Fibroblast of skin of abdomen (primary cell): ENCODE measurements at regions not wholly inside any gene's neighbourhood (a gene's known extent, or its start where the extent isn't known, plus 50 kb on each side); places are given as distances from the start of the nearest gene placed in this dataset.

Source experiments
- DNase-seq: peaks from one replicate; pipeline ENCODE4 v3.0.0-alpha.2; 2013

DNA sequence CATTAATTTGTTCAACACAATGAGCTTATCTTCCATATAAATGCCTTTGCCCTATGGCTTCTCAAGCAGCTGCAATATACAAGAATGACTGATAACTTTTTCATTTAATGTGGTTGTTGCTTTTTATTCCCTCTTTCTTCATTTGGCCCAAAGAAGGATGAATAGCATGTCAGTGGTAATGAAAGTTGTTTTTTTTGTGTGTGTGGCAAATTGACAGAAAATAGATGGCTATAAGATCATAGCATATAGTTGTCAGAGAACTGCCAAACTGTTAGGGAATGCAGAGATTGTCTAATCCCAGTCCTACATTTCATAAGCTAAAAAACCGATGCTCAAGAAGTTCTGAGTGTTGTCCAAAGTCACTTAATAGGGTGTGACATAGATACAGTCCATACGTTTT, 244.3 kb downstream of the ACTR3 start:
- DNase-seq = no peak

DNA sequence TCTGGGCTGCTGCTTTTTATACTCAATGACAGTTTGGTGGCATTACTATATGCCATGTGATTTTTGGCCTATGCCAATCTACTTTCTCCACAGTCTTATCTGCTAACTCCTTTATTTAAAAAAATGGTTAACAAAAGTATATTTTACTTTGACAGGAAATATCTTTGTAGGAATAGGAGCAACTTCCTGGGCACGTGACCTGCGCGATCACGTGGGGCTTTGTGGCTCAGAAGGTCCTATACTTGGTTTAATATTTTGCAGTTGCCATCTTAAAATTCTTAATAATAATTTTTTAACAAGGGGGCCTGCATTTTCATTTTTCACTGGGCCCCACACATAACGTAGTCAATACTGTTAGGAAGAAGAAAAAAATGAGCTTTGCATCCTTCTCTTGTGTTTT, 249.7 kb downstream of the ACTR3 start:
- DNase-seq = no peak

DNA sequence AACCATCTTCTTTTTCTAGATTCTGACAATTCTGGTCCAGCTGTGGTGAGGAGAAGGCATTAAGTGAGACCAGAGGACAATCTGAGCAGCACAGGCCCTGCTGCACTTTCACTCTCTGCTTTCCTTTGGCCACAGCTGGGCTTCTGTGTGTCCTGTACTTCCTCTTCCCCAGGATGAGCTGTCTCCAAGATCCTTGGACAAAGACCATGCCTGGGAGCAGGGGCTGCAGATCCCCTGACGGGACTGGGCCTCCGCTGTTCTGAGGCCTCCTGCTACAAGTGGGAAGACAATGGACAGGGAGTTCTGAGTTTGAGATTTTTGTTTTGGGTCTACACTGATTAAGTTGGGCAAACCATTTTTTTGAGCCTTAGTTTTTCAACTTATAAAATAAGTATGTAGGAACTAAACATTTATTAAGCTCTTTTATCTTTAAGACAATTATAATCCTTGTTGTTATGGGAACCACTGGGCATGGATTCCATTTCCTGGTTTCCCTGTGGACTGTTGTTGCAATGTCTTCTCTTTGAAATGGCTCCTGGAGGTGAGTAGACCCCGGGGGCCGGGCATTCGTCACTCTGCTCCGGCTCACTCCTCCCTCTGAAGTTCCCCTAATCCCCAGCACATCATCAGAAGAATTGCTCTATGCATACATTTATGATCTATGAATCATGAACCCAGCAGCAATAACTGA, 266.6 kb downstream of the ACTR3 start:
- DNase-seq = no peak

DNA sequence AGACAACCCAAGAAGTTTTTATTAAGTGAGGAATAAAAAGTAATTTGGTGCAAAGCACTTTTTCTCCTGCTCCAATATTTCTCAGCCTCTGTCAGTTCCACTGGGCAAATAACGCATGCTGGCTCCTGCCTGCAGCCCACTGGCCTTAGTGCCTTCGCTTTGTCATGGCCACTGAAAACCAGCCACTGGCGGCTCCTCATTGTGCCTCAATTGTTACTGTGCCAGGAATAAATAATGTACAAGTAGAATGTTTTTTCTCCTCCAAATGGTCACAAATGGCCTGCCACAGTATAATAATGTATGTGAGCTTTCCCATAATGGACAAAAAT, 267.1 kb downstream of the ACTR3 start:
- DNase-seq = no peak

DNA sequence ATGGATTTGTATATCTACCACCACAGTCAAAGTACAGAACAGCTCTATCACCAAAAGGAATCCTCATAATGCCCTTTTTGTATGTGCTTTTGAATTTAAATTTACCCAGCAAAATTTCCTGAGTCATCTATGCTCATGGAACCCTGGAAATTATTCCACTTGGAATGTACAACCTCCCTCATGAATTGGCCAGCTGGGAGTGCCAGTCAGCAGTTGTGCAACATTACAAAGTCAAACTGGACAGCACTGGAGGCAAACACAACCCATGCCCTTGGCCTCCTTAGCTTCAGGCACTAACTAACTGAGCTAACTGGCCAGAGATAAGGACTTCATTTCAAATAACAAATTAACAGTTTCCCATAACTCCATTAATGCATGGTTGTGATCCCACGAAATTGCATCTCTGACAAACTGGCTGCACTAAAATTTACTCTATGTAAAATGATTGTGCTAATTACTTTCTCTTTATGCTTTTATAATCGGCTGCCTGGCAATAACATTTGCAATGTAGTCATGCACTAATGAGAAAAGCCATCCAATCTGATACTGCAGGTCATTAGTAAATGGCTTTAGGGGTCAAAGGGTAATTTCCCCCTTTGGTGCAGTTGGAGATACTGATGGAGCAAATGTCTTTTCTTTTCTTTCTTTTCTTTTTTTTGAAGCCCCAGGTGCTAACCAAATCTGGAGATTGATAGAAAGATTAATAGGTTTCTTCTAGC, 270.5 kb downstream of the ACTR3 start:
- DNase-seq = no peak

DNA sequence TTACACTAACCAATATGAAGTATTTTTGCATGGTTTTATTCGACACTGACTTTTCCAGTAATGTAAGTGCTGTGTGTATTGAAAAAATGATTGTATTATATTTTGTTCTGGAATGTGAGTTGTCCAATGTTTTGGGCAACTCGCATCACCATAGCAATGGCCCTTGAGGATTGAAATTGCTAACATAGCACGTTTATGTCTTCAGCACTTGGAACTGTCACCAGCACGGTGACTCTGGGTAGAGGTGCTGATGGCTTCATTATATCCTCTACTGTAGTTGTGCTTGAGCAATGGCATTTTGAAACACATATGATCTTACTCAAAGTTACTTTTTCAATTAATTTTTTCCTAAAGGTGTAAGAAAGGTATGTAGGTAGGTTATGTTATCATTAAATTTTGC, 271.5 kb downstream of the ACTR3 start:
- DNase-seq = no peak

DNA sequence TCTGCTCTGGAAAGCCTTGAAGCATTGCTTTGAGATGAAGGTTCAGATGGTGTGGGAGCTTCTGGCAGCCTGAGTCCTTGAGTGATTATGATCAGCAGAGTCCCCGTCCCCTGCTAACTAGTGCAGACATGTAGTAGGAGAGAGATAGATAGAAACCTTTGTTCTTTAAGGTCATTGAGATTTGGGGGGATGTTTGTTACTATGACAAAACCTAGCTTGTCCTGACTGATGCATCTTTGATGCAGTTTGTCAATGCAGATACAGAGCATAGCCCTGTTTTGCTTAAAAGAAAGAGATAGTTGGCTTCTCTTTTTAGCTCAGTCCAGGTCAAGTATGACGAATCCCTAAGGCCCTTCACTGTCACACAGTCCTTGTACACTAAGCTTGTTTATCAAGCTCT, 274.6 kb upstream of the DPP10 start:
- DNase-seq = no peak

DNA sequence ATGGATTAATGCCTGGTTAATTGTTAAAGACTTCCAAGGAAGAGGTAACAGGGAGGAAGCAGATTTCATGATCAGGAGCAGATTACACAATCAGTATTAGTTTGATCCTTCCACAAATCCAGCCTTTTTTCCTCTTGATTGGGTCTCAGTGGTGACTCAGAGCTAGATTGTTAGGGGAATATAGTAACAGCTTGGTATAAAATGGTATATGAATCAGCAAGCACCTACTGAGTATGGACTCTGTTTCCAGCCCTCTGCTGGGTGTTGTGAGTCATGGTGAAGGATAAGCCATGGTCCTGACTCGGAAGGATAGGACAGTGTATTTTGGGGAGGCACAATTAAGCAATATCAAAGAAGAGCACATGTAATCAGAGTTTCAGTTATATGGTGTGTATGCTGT, 272.4 kb upstream of the DPP10 start:
- DNase-seq = no peak

DNA sequence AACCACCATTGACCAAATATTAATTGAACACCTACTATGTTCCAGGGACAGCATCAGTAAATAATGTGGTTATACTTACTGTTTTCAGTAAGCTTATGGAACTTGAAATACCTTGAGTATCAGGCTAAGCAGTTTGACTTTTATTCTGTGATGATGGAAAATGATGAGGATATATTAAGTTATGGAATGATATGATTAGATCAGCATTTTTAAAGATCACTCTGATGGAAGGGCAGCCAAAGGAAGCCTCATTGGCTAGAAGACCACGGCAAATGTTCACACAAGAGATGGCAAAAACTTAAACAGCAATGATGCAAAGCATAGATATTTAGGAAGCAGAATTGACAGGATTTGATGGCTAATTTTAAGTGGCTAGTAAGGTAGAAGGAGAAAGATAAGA, 266.9 kb upstream of the DPP10 start:
- DNase-seq = no peak

DNA sequence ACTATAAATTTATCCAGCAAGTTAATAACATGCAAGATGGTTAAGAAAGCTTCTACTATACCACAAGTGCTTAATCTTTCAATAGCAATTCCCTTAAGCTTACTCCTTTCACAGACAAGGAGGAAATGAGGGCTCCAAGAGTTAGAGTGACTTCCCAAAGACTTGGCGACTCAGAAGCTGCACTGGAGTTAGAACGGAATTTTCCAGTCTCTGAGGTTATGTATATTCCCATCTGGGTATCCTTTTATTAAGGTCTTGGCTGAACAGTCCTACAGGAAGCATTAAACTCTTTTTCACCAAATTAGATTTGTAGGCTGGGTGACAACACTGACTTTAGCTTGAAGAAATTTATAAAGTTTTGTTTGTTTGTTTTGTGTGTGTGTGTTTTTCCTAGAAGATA, 256.9 kb upstream of the DPP10 start:
- no peak for DNase-seq

DNA sequence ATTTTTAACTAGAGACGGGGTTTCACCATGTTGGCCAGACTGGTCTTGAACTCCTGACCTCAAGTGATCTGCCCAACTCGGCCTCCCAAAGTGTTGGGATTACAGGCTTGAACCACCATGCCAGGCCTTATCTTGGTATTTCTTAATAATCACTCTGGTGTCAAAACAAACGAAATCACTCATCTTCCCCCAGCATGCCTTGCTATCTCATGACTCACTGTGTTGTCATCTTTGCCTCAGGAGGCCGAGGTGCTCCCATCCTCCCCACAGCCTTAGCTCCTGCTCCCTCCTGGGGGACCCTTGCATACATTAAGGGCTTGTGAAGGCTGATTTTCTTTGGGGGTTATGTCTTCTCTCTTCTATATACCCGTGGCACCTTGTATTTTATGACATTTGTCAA, 250.1 kb upstream of the DPP10 start:
- no peak for DNase-seq

DNA sequence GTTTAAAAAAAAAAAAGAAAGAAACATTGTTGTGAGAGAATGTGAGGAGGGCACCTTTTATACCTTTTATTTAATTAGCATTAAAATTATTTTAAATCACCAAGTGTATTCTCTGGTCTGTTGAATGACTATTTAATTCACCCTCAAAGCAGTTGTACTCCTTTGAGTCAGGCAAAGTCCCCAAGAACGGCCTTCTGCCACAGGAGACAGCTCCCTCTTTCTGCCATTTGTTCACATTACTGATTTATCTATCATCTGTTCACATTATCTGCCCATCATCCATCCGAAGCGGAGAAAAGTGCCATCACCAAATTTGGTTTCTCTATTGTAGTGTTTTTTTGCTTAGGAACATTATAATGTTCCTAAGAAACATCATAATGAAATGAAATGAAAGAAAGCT, 240.7 kb upstream of the DPP10 start:
- no peak for DNase-seq

DNA sequence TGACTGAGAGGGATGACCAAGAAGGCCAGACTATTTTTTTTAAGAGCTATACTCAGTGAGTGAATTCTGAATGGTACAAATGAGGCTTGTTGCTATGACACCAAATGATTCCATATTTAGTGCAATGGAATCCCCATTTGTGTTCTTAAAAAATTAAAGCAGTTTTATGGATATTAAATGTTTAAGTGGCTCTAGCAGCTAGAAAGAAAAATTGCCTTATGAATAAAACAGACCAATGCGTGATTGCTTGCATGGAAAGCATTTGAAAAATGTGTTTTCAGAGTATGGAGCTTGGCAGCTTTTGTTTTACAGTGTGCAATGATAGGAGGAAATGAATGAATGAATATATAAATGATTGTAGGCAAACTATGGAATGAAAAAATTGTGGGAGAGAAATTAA, 238.8 kb upstream of the DPP10 start:
- DNase-seq = no peak

DNA sequence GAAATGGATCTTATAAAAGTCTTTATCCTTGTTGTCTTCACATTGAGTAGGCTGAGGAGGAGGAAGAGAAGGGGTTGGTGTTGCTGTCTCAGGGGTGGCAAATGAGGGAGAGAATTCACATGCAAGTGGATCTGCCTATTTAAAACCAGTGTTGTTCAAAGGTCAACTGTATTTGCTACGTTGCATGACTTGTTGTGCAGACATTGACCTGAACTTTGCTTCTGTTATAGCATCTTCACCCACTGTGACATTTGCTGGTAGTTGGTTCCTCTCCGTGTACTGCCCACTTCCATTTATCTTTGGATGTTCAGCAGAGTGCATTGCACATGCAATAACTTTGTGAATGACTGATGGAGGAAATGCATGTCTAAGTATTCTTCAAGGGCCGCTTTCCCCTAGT, 228.6 kb upstream of the DPP10 start:
- DNase-seq = no peak

DNA sequence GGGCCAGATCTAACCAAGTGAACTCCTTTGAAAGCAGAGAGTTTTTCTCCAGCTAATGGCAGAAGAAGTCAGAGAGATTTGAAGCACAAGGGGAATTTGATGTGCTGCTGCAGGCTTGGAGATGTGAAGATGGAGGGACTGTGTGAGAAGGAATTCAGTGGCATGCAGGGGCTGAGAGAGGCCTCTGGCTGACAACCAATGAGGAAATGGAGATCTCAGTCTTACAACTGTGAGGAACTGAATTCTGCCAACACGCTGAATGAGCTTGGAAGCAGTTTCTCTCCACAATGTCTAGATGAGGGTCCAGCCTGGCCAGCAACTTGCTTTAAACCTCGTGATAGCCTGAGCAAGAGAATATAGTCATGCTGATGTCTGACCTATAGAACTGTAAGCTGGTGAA, 224.1 kb upstream of the DPP10 start:
- no peak for DNase-seq

DNA sequence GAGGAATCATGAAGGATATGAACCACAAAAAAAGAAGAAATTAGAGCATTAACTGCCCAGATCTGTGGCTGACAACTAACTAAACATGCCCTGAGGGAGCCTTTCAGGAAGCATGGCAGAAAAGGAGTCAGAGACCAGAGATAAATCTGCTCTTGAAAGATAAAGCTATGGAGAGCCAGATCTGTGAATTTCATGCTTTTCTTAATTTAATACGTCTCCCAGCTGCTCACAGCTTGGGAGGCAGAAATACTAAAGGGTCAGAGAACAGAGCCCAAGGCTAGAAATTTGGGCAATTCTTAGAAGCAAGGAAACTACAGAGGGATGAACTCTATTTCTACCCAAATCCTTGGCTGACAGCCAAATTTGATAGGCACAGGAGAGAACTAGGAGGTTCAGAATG, 223.0 kb upstream of the DPP10 start:
- DNase-seq = no peak

DNA sequence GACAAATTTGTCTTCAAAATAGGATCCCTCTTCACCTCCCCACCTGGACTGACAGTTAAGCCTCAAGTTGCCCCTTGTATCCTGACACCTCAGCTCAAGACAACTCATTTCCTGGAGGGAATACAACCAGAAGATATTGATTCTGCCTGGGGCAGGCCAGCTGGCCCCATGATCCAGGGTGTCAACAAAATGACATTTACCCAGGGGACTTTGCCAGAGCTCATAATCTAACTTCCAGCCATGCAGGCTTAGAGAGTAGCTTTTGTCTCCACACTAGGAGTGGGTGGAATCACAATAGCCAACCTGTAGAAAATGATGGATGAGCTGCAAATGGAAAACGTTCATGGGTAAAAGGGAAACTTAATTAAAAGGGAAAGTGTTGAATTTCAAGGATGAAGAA, 220.1 kb upstream of the DPP10 start:
- DNase-seq = no peak

DNA sequence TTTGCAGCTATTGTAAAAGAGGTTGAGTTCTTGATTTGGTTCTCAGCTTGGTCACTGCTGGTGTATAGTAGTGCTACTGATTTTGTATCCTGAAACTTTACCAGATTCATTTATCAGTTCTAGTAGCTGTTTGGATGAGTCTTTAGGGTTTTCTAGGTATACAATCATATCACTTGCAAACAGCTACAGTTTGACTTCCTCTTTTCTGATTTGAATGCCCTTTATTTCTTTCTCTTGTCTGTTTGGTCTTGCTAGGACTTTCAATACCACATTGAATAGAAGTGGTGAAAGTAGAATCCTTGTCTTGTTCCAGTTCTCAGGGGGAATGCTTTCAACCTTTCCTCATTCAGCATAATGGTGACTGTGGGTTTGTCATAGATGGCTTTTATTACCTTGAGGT, 210.5 kb upstream of the DPP10 start:
- DNase-seq = no peak

DNA sequence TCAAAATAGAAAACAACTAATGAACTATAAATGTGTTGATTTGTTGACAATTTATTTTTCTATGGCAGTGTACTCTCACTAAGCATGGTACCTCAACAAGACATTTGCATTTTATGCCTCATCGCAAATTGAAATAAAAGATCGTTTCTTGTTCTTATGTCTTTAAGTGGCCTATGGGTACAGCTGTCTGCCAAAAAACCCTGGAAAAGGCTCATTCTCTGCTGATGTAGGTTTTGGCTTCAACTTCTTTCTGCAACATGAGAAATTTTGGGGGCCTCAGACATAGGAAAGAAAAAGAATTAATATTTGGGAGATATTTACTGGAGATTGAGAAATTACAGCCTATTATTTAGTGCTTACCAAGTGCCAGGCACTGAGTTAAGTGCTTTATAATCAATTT, 205.1 kb upstream of the DPP10 start:
- DNase-seq = no peak

DNA sequence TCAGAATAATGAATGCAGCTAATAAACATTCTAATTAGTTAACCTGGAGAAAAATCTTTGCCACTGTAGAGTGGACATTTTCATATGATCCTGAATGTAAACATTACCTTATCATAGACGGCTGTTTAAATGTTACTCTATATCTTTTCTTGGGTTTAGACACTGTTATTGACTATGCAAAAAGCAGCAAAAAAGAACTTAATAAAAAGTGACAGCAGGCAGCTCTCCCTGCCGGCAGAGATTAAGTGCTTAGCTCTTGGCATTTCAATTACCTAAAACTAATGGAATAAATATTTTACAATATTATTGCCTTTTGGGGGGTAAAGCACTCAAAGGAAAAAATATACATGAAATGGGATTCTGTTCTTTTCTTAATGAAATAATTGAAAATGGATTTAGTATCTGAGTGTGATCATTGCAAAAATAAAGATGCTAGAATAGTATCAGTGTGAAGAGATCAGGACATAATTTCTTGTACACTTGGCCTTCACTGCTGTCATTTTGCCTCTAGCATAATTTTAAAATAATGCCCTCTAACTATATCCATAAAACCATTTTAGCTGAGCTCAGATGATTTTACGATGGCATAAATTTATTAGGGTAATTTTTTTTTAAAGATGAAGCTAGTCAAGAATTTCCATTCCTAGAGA, 203.4 kb upstream of the DPP10 start:
- no peak for DNase-seq

DNA sequence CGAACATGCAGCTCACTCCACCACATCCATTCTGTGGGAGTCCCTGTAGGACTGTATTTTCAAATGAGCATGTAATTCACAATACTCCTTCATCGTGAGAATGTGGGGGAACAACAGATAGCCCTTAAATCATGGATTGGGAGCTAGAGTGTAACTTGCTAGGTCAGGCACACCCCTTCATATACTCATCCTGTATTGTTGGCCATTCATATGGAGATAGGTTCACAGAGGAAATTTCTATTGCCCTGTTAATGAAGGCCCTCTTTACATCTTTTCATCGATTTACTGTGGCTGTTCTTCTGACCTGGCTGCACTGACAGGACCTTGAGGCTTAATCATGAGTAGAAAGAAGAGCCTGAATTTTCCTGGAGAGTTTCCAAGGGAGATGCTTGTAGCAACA, 193.8 kb upstream of the DPP10 start:
- DNase-seq = no peak

DNA sequence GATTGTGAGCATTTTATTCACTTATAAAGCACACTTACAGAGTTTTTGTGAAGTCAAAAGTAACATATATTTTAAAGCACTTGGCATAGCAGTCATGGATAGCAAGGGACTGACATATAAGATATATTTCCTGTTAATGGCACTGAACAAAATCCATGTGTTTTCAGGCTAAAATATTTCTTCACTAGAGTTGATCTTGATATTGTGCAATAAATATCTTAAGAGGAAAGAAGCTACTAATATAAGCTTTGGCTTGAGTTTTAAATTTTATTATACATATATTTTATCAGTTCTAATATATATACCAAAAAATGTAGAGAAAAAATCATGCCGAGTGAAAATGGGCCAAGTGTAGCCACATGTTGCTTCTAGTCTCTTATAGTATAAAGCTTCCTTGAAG, 189.7 kb upstream of the DPP10 start:
- no peak for DNase-seq

DNA sequence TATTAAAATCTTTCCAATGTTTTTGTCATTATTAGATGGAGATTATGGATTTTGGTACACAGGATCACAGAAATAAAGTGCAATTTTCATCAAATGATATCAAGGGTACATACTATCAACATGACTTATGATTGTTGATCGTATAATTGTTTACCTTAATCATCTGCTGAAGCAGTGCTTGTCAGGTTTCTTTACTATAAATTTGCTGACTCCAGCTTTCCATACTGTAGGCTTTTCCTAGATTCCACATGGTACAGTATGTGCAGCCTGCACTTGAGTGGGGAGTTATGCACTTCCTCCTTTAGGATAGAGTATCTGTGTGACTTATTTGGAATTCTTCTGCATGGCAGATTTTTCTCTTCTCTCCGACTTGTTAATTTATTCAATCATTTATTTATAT, 187.6 kb upstream of the DPP10 start:
- no peak for DNase-seq

DNA sequence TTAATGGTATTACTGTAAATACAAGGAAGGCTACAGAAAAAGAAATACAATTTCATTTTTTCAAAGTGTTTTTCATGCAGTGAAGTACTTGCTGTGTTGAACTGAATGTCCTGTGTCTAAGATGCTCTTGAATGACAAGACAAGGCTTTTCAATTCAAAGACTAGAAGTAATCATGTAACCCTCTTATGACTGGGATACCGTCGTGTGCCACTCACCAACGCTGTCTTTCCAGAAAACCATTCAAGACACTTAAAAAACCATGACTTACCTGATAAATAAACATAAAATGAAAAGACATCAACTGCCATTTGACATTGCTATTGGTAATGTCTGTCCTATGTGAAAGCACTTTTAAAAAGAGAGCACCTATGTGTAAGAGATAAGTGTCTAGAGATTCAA, 183.1 kb upstream of the DPP10 start:
- no peak for DNase-seq

DNA sequence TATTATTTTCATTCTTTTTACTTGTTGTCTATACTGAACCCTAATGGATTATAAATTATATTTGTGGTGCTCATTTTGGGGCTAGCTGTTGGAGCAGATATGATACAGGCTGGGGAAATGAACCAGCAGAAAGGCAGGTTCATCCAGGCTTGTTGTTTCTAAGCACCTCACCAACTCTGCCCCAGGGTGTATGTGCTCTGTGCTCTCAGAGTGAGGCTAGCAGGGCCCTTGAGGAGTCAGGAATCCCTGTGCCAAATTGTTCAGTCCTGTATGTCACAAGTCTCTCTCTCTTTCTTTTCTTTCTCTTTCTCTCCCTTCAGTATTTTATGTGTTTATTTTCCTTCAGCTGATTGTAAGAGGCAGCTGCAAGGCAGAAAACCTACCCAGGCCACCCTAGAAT, 181.1 kb upstream of the DPP10 start:
- no peak for DNase-seq
